ENCODE measurements at regions not wholly inside any gene's neighbourhood (a gene's known extent, or its start where the extent isn't known, plus 50 kb on each side); places are given as distances from the start of the nearest gene placed in this dataset.

GRCh38 chr15:60076582-60077276, 72.6 kb downstream of the FOXB1 start:
- TF ChIP-seq MYC (IDR thresholded peaks at IDR 0.05; ENCODE audit: insufficient read depth, insufficient read length, insufficient replicate concordance, low read length, severe bottlenecking) (no peak), CTCF (IDR thresholded peaks at IDR 0.05 in 2 of 3, conservative IDR thresholded peaks at IDR 0.05 in 1 of 3; ENCODE audit: control insufficient read depth in 2 of 3, extremely low read depth in 1 of 3, insufficient read depth in 1 of 3, low read depth in 3 of 3, low read length in 3 of 3) (no peak), POLR2AphosphoS5 (IDR thresholded peaks at IDR 0.05; ENCODE audit: low read length) (no peak), NKRF (conservative IDR thresholded peaks at IDR 0.05) (no peak)

Measured in GM12878 (cell line).